ENCODE measurements at regions not wholly inside any gene's neighbourhood (a gene's known extent, or its start where the extent isn't known, plus 50 kb on each side); places are given as distances from the start of the nearest gene placed in this dataset.

GRCh38 chr3:124248471-124249028 lies 256.6 kb upstream of the ROPN1 start:
- DNase-seq, result no peak

- DNase-seq, result no peak
Measured at GRCh38 chr3:124249038-124249437, 257.1 kb upstream of the ROPN1 start.

GRCh38 chr3:124250053-124250452 lies 258.1 kb upstream of the ROPN1 start:
- no peak for DNase-seq

GRCh38 chr3:124256156-124256555 lies 264.2 kb upstream of the ROPN1 start:
- no peak for DNase-seq

GRCh38 chr3:124256599-124256998 lies 264.7 kb upstream of the ROPN1 start:
- no peak for DNase-seq

- DNase-seq, result no peak
Measured at GRCh38 chr3:124257336-124257864, 265.5 kb upstream of the ROPN1 start.

GRCh38 chr3:124258057-124258500 lies 266.2 kb upstream of the ROPN1 start:
- no peak for DNase-seq

- no peak for DNase-seq
Measured at GRCh38 chr3:124260206-124260915, 268.4 kb upstream of the ROPN1 start.

GRCh38 chr3:124261306-124261705 lies 269.4 kb upstream of the ROPN1 start:
- DNase-seq, result no peak

- DNase-seq, result no peak
Measured at GRCh38 chr3:124263168-124263567, 271.2 kb upstream of the ROPN1 start.

GRCh38 chr3:124264346-124264745 lies 272.4 kb upstream of the ROPN1 start:
- no peak for DNase-seq

GRCh38 chr3:124266487-124266886 lies 274.6 kb upstream of the ROPN1 start:
- DNase-seq, result no peak

GRCh38 chr3:124267406-124267805 lies 275.5 kb upstream of the ROPN1 start:
- no peak for DNase-seq

- DNase-seq, result no peak
Measured at GRCh38 chr3:124268355-124268754, 276.4 kb upstream of the ROPN1 start.

GRCh38 chr3:124269619-124270018 lies 277.7 kb upstream of the ROPN1 start:
- no peak for DNase-seq

- no peak for DNase-seq
Measured at GRCh38 chr3:124272605-124273151, 280.8 kb upstream of the ROPN1 start.

GRCh38 chr3:124273651-124274050 lies 281.7 kb upstream of the ROPN1 start:
- no peak for DNase-seq

- DNase-seq, result no peak
Measured at GRCh38 chr3:124274051-124274450, 282.1 kb upstream of the ROPN1 start.

- DNase-seq, result no peak
Measured at GRCh38 chr3:124275412-124275811, 283.5 kb upstream of the ROPN1 start.

- DNase-seq, result no peak
Measured at GRCh38 chr3:124276133-124276532, 284.2 kb upstream of the ROPN1 start.

- DNase-seq, result no peak
Measured at GRCh38 chr3:124276539-124277143, 284.7 kb upstream of the ROPN1 start.

- no peak for DNase-seq
Measured at GRCh38 chr3:124277144-124277890, 285.4 kb upstream of the ROPN1 start.
